ENCODE measurements at regions not wholly inside any gene's neighbourhood (a gene's known extent, or its start where the extent isn't known, plus 50 kb on each side); places are given as distances from the start of the nearest gene placed in this dataset.

DNA sequence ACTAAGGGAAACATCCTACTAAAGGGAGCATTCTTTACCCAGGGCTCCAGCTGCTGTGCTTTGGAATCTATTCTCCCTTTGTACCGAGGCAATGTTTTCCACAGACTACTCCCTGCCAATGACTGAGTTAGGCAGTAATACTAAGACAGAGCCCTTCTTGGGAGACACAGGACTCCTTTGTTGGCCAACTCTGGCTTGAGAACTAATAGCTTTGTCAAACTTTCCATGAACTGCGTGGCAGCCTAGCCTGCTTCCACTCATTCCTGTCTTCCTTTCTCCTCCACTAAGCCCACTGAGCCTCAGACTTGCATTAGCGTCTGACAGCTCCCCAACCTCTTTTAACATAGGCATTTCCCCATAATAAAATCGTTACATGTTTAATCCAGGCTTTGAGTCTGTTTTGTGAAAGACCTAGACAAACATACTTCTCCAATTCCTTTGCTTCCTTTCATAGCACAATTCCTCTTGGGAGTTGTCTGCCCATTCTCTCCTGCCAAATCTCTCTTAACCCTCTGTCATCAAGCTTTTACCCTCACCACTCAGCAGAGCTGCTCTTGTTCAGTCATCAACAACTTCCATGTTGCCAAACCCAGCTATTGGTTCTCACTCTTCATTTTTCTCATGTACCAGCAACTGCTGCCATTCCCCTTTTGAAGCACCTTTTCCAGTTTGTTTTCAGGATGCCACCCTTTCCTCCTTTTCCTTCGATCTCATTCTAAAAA is 300.3 kb upstream of the IGFBP7 start:
- peaks cover 0 to 34% (median 9%) of the 10 kb centered on the region in 4 donors for H3K4me1 ChIP-seq
- 30 to 38% methylated on average over 5 of the region's 5 CpGs for WGBS, 2 donors
- H3K4me3 ChIP-seq, result no peak overlapping the region
- peak; percentile 13 to 19 for DNase-seq (ENCODE audit: low spot score in 2 of 2)
- peak overlapping the region; percentile 72 to 88 (median 79) for H3K27ac ChIP-seq
- H3K9me3 ChIP-seq, result no peaks in the 10 kb centered on the region
- H3K27me3 ChIP-seq, result no peaks in the 10 kb centered on the region
- TF ChIP-seq POLR2A (IDR thresholded peaks at IDR 0.05), result no peak
- TF ChIP-seq EP300 (IDR thresholded peaks at IDR 0.05), result peak; percentile 12 to 78
- no peaks in the 10 kb centered on the region for H3K36me3 ChIP-seq

- DNase-seq (ENCODE audit: low spot score in 2 of 2), result no peak
- Histone ChIP-seq H3K27ac (no peak overlapping the region), H3K4me1 (peaks cover 0 to 10% (median 4%) of the 10 kb centered on the region in 4 donors), H3K9me3 (peaks cover 0 to 7% (median 0%) of the 10 kb centered on the region in 4 donors), H3K27me3 (no peaks in the 10 kb centered on the region), H3K36me3 (no peaks in the 10 kb centered on the region), H3K4me3 (no peak overlapping the region)
- TF ChIP-seq EP300 (IDR thresholded peaks at IDR 0.05), result no peak
- no peak for TF ChIP-seq POLR2A (IDR thresholded peaks at IDR 0.05)
- no peak for TF ChIP-seq CTCF (IDR thresholded peaks at IDR 0.05)
- 92 to 95% methylated on average over 2 of the region's 2 CpGs for WGBS, 2 donors
Observed at GRCh38 chr4:57405359-57405758, 295.2 kb upstream of the IGFBP7 start.

GRCh38 chr4:57404483-57404882 is 294.3 kb upstream of the IGFBP7 start:
- Histone ChIP-seq H3K36me3 (no peaks in the 10 kb centered on the region), H3K27ac (no peak overlapping the region), H3K9me3 (peaks cover 0 to 7% (median 0%) of the 10 kb centered on the region in 4 donors), H3K27me3 (no peaks in the 10 kb centered on the region), H3K4me1 (peaks cover 0 to 1% (median under 1%) of the 10 kb centered on the region in 4 donors), H3K4me3 (no peak overlapping the region)
- no peak for DNase-seq (ENCODE audit: low spot score in 2 of 2)
- TF ChIP-seq POLR2A (IDR thresholded peaks at IDR 0.05), result no peak
- TF ChIP-seq EP300 (IDR thresholded peaks at IDR 0.05), result no peak
- no peak for TF ChIP-seq CTCF (IDR thresholded peaks at IDR 0.05)
- WGBS, 2 donors, result 54 to 58% methylated on average over 4 of the region's 4 CpGs

- WGBS, 2 donors, result 84 to 86% methylated on average over 2 of the region's 2 CpGs
- H3K4me3 ChIP-seq, result no peak overlapping the region
- TF ChIP-seq POLR2A (IDR thresholded peaks at IDR 0.05), result no peak
- TF ChIP-seq EP300 (IDR thresholded peaks at IDR 0.05), result no peak
- no peak for TF ChIP-seq CTCF (IDR thresholded peaks at IDR 0.05)
- H3K36me3 ChIP-seq, result no peaks in the 10 kb centered on the region
- no peaks in the 10 kb centered on the region for H3K4me1 ChIP-seq
- peaks cover 0 to 7% (median 0%) of the 10 kb centered on the region in 4 donors for H3K9me3 ChIP-seq
- DNase-seq (ENCODE audit: low spot score in 2 of 2), result no peak
- H3K27ac ChIP-seq, result no peak overlapping the region
- no peaks in the 10 kb centered on the region for H3K27me3 ChIP-seq
Observed at GRCh38 chr4:57403591-57403990, 293.4 kb upstream of the IGFBP7 start.

DNA sequence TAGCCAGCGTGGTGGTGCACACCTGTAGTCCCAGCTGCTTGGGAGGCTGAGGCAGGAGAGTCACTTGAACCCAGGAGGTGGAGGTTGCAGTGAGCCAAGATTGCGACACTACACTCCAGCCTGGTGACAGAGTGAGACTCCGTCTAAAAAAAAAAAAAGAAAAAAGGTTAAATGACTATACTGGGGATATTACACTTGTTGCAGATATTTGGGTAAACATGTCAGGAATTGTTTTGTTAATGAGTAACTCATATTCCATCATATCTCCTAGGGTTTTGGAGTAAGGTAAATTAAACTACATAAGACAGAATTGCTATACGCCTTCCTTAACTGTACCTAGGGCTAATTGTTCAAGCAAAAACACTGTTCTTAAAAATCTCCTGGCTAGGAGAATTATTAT is 291.4 kb upstream of the IGFBP7 start:
- Histone ChIP-seq H3K36me3 (no peaks in the 10 kb centered on the region), H3K9me3 (peaks cover 0 to 7% (median 0%) of the 10 kb centered on the region in 4 donors), H3K27ac (no peak overlapping the region), H3K4me1 (no peaks in the 10 kb centered on the region), H3K27me3 (no peaks in the 10 kb centered on the region), H3K4me3 (no peak overlapping the region)
- no peak for TF ChIP-seq EP300 (IDR thresholded peaks at IDR 0.05)
- TF ChIP-seq CTCF (IDR thresholded peaks at IDR 0.05), result no peak
- TF ChIP-seq POLR2A (IDR thresholded peaks at IDR 0.05), result no peak
- no peak for DNase-seq (ENCODE audit: low spot score in 2 of 2)
- 91 to 92% methylated on average over 4 of the region's 4 CpGs for WGBS, 2 donors
